Right forelimb (tissue), 1 donor: ENCODE measurements at regions not wholly inside any gene's neighbourhood (a gene's known extent, or its start where the extent isn't known, plus 50 kb on each side); places are given as distances from the start of the nearest gene placed in this dataset.
"Not testable (repeated sequence)": the region's sequence is repeated elsewhere in the genome, so short reads cannot be mapped to it uniquely, and the experiment has no call there.

Source experiments
- DNase-seq: peaks from one replicate; pipeline ENCODE4 v3.0.0-alpha.2; 2018

- DNase-seq: no peak
Observed at GRCh38 chr16:10317425-10318001, 68.3 kb upstream of the ATF7IP2 start.

- no peak for DNase-seq
Observed at GRCh38 chr16:10318798-10319500, 66.9 kb upstream of the ATF7IP2 start.

- no peak for DNase-seq
Observed at GRCh38 chr16:10321407-10322387, 64.2 kb upstream of the ATF7IP2 start.

GRCh38 chr16:10322723-10323527 lies 62.9 kb upstream of the ATF7IP2 start:
- no peak for DNase-seq

DNA sequence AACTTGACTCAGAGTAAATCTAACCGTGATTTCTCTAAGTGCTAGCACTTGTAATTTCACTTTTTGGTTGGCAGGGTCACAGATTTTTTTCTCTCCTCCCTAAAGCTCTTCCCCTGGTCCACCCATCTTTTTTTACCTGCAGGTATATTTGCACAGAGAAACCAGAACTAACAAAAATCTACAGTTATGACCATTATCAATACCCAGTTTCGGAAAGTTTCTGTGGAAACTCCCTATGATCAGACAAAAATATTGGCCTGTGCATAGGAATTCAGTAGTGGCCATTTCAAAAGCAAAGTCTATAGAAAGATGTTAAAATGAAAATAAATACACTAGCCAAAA lies 62.4 kb upstream of the ATF7IP2 start:
- DNase-seq: no peak

- no peak for DNase-seq
Observed at GRCh38 chr16:10324210-10324609, 61.7 kb upstream of the ATF7IP2 start.

GRCh38 chr16:10325783-10326543 lies 59.9 kb upstream of the ATF7IP2 start:
- DNase-seq: no peak

- no peak for DNase-seq
Observed at GRCh38 chr16:10326647-10327046, 59.2 kb upstream of the ATF7IP2 start.

DNA sequence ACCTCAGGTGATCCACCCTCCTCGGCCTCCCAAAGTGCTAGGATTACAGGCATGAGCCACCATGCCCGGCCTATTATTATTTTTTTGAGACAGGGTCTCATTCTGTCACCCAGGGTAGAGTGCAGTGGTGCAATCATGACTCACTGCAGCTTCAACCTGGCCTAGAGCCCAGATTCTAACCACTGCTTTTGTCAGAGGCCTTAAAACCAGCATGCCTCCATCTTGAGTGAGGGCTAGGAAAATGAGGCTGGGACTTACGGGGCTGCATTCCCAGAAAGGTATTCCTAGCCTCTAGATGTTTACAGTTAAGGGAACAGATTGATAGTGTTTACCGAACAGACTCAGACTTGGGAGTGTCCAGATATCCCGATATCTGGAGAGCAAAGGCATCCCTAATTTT lies 57.6 kb upstream of the ATF7IP2 start:
- not testable (repeated sequence) for DNase-seq

DNA sequence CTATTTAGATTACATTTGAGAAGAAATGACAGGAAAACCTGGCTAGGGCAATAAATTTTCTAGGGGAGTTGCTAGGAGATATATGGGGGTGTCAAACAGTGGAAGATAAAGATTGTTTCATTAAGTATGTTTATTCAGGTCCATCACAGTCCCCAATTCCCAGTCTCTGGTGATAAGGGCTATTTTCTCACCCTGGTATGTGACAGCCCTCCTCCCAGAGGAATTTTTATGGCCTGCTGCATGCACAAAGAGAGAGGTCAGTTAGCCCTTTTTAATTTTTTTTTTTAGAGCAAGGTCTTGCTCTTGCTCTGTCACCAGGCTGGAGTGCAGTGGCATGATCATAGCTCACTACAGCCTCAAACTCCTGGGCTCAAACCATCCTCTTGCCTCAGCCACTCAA lies 53.6 kb upstream of the ATF7IP2 start:
- DNase-seq: no peak

DNA sequence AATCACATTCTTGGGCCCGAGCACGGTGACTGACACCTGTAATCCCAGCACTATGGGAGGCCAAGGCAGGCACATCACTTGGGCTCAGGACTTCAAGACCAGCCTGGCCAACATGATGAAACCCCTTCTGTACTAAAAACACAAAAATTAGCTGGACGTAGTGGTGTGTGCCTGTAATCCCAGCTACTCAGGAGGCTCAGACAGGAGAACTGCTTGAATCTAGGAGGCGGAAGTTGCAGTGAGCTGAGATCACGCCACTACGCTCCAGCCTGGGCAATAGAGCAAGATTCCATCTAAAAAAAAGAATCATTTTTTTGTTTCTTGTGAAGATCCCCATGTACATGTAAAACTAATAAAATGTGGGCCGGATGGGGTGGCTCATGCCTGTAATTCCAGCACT lies 53.1 kb upstream of the ATF7IP2 start:
- no peak for DNase-seq

DNA sequence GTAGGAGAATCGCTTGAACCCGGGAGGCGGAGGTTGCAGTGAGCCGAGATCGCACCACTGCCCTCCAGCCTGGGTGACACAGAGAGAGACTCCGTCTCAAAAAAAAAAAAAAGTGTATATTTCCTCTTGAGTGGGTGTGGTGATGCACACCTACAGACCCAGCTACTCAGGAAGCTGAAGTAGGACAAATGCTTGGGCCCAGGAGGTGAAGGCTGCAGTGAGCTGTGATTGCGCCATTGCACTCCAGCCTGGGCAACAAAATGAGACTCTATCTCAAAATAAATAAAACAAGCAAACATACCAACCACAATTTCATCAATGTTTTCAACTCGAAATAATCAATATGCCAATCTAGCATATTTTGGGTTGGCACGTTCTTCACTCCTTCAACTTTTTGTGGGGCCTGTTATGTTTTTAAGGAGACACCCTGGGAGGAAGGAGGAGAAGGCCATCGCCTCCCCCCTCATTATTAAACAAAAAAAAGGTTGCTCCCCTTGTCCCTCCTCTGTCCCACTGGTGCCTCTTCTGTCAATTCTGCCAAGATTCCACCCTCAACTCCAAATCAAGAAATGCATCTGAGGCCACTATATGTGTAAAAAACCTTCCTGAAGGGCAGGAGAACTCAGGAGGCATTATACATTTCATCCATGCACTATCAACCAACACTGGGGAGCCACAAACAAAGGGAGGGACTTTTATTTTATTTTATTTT lies 52.4 kb upstream of the ATF7IP2 start:
- DNase-seq: no peak

DNA sequence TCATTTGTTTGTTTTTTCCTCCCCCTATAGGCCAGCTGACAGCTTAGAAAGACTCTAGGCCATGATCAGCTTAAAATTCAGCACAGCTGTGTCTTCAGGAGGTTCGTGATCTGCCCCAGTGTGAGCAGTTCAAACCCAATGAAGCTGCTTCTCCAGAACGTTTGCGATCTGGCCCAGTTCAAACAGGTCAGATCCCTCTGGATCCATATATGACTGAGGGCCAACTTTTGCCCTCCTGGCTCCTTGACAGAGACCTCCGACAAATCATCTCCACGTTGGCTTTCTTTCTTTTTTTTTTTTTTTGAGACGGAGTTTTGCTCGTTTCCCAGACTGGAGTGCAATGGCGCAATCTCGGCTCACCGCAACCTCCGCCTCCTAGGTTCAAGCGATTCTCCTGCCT lies 50.2 kb upstream of the ATF7IP2 start:
- DNase-seq: no peak
